Body of pancreas (tissue), 4 donors: ENCODE measurements at regions not wholly inside any gene's neighbourhood (a gene's known extent, or its start where the extent isn't known, plus 50 kb on each side); places are given as distances from the start of the nearest gene placed in this dataset.

Source experiments
- CTCF ChIP-seq, 7 experiments: fragments of 450-650 bp in 4 of 7; fragments of 200-600 bp in 3 of 7; sonication (generic) in 3 of 7; IDR thresholded peaks; one replicate each; pipeline ENCODE4 v1.5.1; 2016 to 2019; ENCODE audit warnings: antibody characterized with exemption in 7 of 7
- POLR2A ChIP-seq, 3 donors: fragments of 450-650 bp; IDR thresholded peaks; one replicate each; pipeline ENCODE4 v1.6.1; 2016; ENCODE audit warnings: antibody characterized with exemption in 3 of 3, mild to moderate bottlenecking in 2 of 3

GRCh38 chr10:2529945-2530344 lies 537.4 kb upstream of the PFKP start:
- TF ChIP-seq CTCF (IDR thresholded peaks at IDR 0.05) = no peak
- no peak for TF ChIP-seq POLR2A (IDR thresholded peaks at IDR 0.05)
